DMS 273 (cell line): ENCODE measurements at regions not wholly inside any gene's neighbourhood (a gene's known extent, or its start where the extent isn't known, plus 50 kb on each side); places are given as distances from the start of the nearest gene placed in this dataset.
"Not testable (repeated sequence)": the region's sequence is repeated elsewhere in the genome, so short reads cannot be mapped to it uniquely, and the experiment has no call there.

Experiments used
- DNase-seq: peaks from one replicate; lab custom pipeline; 2025; ENCODE audit not compliant: unreplicated experiment; lab: John Stamatoyannopoulos, UW

- no peak for DNase-seq
Measured at GRCh38 chr14:83133981-83134645, 1600.5 kb upstream of the SEL1L start.

- no peak for DNase-seq
Measured at GRCh38 chr14:83140756-83141155, 1607.1 kb upstream of the SEL1L start.

- DNase-seq: no peak
Measured at GRCh38 chr14:83147006-83147405, 1613.4 kb upstream of the SEL1L start.

- no peak for DNase-seq
Measured at GRCh38 chr14:83151571-83151970, 1617.9 kb upstream of the SEL1L start.

- no peak for DNase-seq
Measured at GRCh38 chr14:83153081-83153480, 1619.4 kb upstream of the SEL1L start.

- no peak for DNase-seq
Measured at GRCh38 chr14:83162361-83162929, 1628.8 kb upstream of the SEL1L start.

GRCh38 chr14:83163016-83163415 is 1629.4 kb upstream of the SEL1L start:
- no peak for DNase-seq

GRCh38 chr14:83164016-83164415 is 1630.4 kb upstream of the SEL1L start:
- DNase-seq: no peak

GRCh38 chr14:83164591-83164990 is 1630.9 kb upstream of the SEL1L start:
- DNase-seq: no peak

GRCh38 chr14:83170165-83170564 is 1636.5 kb upstream of the SEL1L start:
- no peak for DNase-seq

- no peak for DNase-seq
Measured at GRCh38 chr14:83171761-83172160, 1638.1 kb upstream of the SEL1L start.

GRCh38 chr14:83172363-83172762 is 1638.7 kb upstream of the SEL1L start:
- no peak for DNase-seq

GRCh38 chr14:83173687-83174086 is 1640.0 kb upstream of the SEL1L start:
- DNase-seq: no peak

- no peak for DNase-seq
Measured at GRCh38 chr14:83184531-83184930, 1650.9 kb upstream of the SEL1L start.

GRCh38 chr14:83188311-83188710 is 1654.7 kb upstream of the SEL1L start:
- DNase-seq: not testable (repeated sequence)

GRCh38 chr14:83196236-83196635 is 1662.6 kb upstream of the SEL1L start:
- DNase-seq: no peak

- DNase-seq: no peak
Measured at GRCh38 chr14:83197271-83197670, 1663.6 kb upstream of the SEL1L start.

- DNase-seq: no peak
Measured at GRCh38 chr14:83207550-83207949, 1673.9 kb upstream of the SEL1L start.

- no peak for DNase-seq
Measured at GRCh38 chr14:83208341-83208740, 1674.7 kb upstream of the SEL1L start.

GRCh38 chr14:83217492-83217891 is 1683.8 kb upstream of the SEL1L start:
- no peak for DNase-seq

GRCh38 chr14:83247924-83248639 is 1714.4 kb upstream of the SEL1L start:
- DNase-seq: no peak

- no peak for DNase-seq
Measured at GRCh38 chr14:83251402-83251801, 1717.7 kb upstream of the SEL1L start.
